ENCODE measurements at regions not wholly inside any gene's neighbourhood (a gene's known extent, or its start where the extent isn't known, plus 50 kb on each side); places are given as distances from the start of the nearest gene placed in this dataset.

DNA sequence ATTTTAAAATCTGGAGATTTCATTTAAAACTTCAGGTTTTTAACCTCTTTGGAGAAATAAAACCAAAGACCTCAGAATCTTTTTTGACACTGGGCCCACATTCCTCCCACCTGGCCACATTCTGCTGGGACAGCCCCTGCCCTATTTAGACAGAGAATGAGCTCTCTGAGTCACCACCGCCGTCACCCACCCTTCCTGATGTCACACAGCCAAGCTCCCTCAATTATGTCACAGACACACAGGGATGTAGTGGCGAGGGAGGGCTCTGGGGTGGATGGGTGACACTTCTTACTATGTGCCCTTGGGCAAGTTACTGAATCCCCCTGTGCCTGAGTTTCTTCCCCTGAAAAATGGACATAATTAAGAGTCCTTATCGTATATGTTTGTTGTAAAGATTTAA is 162.6 kb downstream of the RAB11FIP2 start:
- Mint-ChIP-seq H3K27ac (no peak overlapping the region), H3K27me3 (peaks cover 16 to 52% of the 10 kb centered on the region in 2 donors), H3K9me3 (no peaks in the 10 kb centered on the region), H3K36me3 (ENCODE audit: insufficient read depth) (no peaks in the 10 kb centered on the region), H3K4me3 (no peak overlapping the region), H3K4me1 (ENCODE audit: low read depth in 2 of 2) (no peaks in the 10 kb centered on the region)
- ATAC-seq (replicated peaks) (no peak), DNase-seq (no peak)

DNA sequence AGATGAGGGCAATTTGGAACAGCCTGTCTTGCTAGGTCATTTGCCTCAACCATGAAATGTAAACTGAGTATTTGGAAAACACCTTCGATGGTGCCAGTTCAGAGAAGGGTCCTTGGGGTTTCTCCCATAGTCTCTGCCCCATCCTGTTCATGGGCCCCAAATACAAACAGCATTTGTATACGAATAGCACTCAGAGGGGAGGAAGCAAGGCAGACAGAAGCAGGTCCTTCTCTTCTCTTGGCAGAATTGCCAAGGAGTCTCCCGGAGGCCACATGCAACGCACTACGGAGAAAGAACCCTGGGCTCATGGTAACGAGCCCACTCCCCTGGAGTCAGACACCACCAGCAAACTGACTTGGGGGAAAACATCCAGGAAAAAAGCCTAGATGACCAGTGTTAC is 162.1 kb downstream of the RAB11FIP2 start:
- H3K4me3 Mint-ChIP-seq: no peak overlapping the region
- ATAC-seq (replicated peaks) (no peak), DNase-seq (no peak)
- peaks cover 16 to 53% of the 10 kb centered on the region in 2 donors for H3K27me3 Mint-ChIP-seq
- no peaks in the 10 kb centered on the region for H3K9me3 Mint-ChIP-seq
- no peaks in the 10 kb centered on the region for H3K4me1 Mint-ChIP-seq (ENCODE audit: low read depth in 2 of 2)
- no peak overlapping the region for H3K27ac Mint-ChIP-seq
- H3K36me3 Mint-ChIP-seq (ENCODE audit: insufficient read depth): no peaks in the 10 kb centered on the region

DNA sequence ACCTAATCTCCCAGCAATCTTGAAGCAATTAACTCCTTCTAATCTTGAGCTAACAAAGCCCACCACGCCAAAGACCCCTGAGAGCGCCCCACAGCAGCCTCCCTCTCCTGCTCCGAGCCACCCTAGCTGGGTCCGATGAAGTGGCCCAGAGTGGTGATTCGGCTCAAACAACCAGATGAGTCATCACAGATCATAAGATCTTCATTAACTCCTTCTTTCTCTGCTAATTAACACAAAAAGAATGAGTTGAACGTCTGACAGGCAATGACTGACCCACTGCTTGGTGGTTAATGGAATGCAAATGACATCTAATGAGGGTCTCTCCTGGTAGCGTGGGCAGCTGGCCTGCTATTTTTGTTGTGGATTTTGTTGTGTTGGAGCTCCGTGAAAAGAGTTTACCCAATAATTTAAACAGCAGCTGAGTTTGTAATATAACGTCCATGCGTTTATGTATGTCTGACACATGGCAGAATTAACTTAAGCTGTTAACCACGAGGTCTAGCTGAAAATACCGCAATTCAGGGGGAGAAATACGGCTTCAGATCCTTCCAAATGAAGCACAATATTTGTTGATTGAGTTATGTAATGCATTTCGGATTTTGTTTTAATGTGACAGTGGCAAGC is 161.4 kb downstream of the RAB11FIP2 start:
- Mint-ChIP-seq H3K27ac (no peak overlapping the region), H3K4me1 (ENCODE audit: low read depth in 2 of 2) (no peaks in the 10 kb centered on the region), H3K27me3 (peaks cover 21 to 57% of the 10 kb centered on the region in 2 donors), H3K4me3 (no peak overlapping the region), H3K36me3 (ENCODE audit: insufficient read depth) (no peaks in the 10 kb centered on the region), H3K9me3 (no peaks in the 10 kb centered on the region)
- ATAC-seq (replicated peaks): no peak
- no peak for DNase-seq

- Mint-ChIP-seq H3K4me1 (ENCODE audit: low read depth in 2 of 2) (no peaks in the 10 kb centered on the region), H3K36me3 (ENCODE audit: insufficient read depth) (no peaks in the 10 kb centered on the region), H3K4me3 (no peak overlapping the region), H3K27ac (no peak overlapping the region), H3K27me3 (peaks cover 21 to 55% of the 10 kb centered on the region in 2 donors), H3K9me3 (no peaks in the 10 kb centered on the region)
- DNase-seq: no peak
- no peak for ATAC-seq (replicated peaks)
Observed at GRCh38 chr10:117886766-117887165, 160.0 kb downstream of the RAB11FIP2 start.

- H3K36me3 Mint-ChIP-seq (ENCODE audit: insufficient read depth): no peaks in the 10 kb centered on the region
- ATAC-seq (replicated peaks): no peak
- no peaks in the 10 kb centered on the region for H3K4me1 Mint-ChIP-seq (ENCODE audit: low read depth in 2 of 2)
- no peaks in the 10 kb centered on the region for H3K9me3 Mint-ChIP-seq
- H3K4me3 Mint-ChIP-seq: no peak overlapping the region
- H3K27me3 Mint-ChIP-seq: peaks cover 21 to 54% of the 10 kb centered on the region in 2 donors
- DNase-seq: no peak
- no peak overlapping the region for H3K27ac Mint-ChIP-seq
Observed at GRCh38 chr10:117889664-117890063, 157.1 kb downstream of the RAB11FIP2 start.

DNA sequence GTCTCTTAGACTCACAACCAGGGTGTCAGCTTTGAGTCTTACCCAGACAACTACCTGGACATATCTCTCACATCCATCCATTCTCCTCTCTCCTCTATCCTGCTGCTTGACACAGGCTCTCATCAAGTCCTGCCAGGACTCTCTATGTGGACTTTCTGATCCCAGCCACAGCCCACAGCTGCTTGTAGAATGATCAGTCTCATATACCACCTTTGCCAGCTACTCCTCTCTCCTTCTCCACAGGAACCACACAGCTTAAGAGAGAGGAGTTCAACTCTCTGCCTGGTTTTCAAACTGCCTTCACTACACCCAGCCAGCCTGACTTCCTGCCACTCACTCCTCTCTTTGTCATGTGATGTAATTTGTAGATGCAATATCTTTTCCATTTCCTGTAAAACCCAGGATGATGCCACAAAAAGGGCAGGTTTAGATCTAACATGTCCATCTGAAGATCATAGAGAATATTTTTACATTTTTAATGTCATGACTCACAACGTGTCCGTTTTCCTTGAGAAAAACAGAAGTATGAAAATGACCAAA is 154.0 kb downstream of the RAB11FIP2 start:
- H3K4me1 Mint-ChIP-seq (ENCODE audit: low read depth in 2 of 2): no peaks in the 10 kb centered on the region
- H3K27me3 Mint-ChIP-seq: peaks cover 5 to 33% of the 10 kb centered on the region in 2 donors
- H3K27ac Mint-ChIP-seq: no peak overlapping the region
- no peak for ATAC-seq (replicated peaks)
- no peak overlapping the region for H3K4me3 Mint-ChIP-seq
- no peak for DNase-seq
- H3K36me3 Mint-ChIP-seq (ENCODE audit: insufficient read depth): no peaks in the 10 kb centered on the region
- H3K9me3 Mint-ChIP-seq: peaks cover 8% of the 10 kb centered on the region in 2 donors

DNA sequence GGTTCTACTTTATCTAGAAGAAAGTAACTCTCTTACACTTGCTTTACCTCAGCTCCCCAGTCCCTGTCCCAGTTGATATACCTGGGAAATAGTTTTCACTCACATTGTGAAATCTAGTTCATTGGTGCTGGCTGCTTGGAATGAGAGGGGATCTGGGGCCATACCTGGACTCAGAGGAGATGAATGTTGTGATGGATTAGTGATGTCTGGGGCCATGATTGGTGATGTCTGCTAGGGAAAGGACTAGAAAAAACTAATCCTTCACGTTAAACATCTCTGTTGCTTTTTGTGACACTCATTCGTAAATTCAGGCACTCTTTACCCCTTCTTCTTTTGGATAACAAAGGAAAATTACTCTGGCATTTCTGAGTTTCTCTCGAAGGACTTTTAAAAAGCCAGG is 152.4 kb downstream of the RAB11FIP2 start:
- ATAC-seq (replicated peaks): no peak
- Mint-ChIP-seq H3K4me3 (no peak overlapping the region), H3K27me3 (peaks cover 5 to 22% of the 10 kb centered on the region in 2 donors), H3K4me1 (ENCODE audit: low read depth in 2 of 2) (no peaks in the 10 kb centered on the region), H3K27ac (no peak overlapping the region), H3K36me3 (ENCODE audit: insufficient read depth) (no peaks in the 10 kb centered on the region), H3K9me3 (peaks cover 8% of the 10 kb centered on the region in 2 donors)
- DNase-seq: no peak

- ATAC-seq (replicated peaks) (no peak), DNase-seq (no peak)
- no peaks in the 10 kb centered on the region for H3K36me3 Mint-ChIP-seq (ENCODE audit: insufficient read depth)
- H3K4me1 Mint-ChIP-seq (ENCODE audit: low read depth in 2 of 2): no peaks in the 10 kb centered on the region
- no peak overlapping the region for H3K4me3 Mint-ChIP-seq
- H3K27me3 Mint-ChIP-seq: peaks cover 0 to 10% of the 10 kb centered on the region in 2 donors
- no peak overlapping the region for H3K27ac Mint-ChIP-seq
- peaks cover 8% of the 10 kb centered on the region in 2 donors for H3K9me3 Mint-ChIP-seq
Observed at GRCh38 chr10:117896517-117896916, 150.2 kb downstream of the RAB11FIP2 start.

DNA sequence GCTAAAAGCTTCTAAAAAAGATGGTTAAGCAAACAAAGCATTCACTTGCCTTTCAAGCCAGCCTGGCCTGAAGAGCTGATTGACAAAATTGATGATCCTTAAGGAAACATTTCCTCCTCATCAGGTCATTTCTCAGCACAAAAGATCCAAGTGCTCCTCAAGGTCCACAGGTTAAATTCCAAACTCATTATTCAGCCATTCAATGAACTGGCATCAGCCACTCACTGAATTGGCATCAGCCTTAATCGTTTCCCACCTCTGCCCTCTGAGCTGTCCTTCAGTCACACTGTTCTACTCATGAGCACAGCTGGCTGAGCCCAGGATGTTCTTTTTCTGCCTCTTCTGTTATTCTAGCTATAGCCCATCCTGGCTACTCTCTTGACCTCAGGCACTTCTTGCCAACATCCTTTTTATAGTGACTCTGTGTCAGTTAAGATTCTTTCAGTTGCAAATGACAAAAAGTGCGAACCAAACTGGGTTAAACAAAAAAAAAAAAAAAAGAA is 147.5 kb downstream of the RAB11FIP2 start:
- Mint-ChIP-seq H3K4me1 (ENCODE audit: low read depth in 2 of 2) (no peaks in the 10 kb centered on the region), H3K9me3 (peaks cover 8% of the 10 kb centered on the region in 2 donors), H3K27ac (no peak overlapping the region), H3K4me3 (no peak overlapping the region), H3K36me3 (ENCODE audit: insufficient read depth) (no peaks in the 10 kb centered on the region), H3K27me3 (peaks cover 2 to 16% of the 10 kb centered on the region in 2 donors)
- no peak for DNase-seq
- no peak for ATAC-seq (replicated peaks)

DNA sequence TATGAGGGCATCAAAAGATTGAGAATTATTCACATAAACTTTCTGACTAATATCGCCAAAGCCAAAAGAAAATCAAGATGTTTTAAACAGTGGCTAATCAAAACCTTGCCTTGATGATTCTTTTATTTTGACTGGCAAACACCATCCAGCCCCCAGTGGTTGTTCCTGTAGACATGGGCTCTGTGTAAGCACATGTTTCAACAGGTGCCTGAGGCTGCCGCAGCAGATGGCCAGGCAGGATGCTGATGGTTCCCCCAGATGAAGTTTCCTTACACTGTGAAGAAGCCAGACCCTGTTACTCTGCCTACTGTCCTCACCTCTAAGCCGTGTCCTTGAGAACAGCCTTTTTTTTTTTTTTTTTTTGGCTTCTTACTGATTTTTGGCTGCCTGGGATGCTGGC is 146.5 kb downstream of the RAB11FIP2 start:
- DNase-seq: no peak
- no peak overlapping the region for H3K4me3 Mint-ChIP-seq
- no peaks in the 10 kb centered on the region for H3K4me1 Mint-ChIP-seq (ENCODE audit: low read depth in 2 of 2)
- no peak overlapping the region for H3K27ac Mint-ChIP-seq
- H3K9me3 Mint-ChIP-seq: peaks cover 8% of the 10 kb centered on the region in 2 donors
- peaks cover 11 to 27% of the 10 kb centered on the region in 2 donors for H3K27me3 Mint-ChIP-seq
- ATAC-seq (replicated peaks): no peak
- H3K36me3 Mint-ChIP-seq (ENCODE audit: insufficient read depth): no peaks in the 10 kb centered on the region

DNA sequence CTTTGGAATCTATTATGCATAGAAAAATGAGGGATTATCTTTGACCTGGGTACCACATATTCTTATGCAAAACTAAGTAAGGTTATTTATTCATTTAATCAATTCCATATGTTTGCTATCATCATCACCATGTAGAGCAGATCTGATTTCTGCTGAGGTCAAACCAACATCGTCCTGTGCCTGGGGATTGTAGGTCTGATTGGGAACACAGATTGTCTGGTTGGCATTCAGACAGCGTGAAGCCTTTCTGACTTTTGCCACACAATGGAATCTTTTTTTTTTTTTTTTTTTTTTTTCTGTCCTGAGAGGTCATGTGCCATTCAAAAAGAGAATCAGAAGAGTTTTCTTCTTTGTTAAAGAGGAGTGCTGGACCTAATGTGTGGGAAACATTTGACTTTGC is 142.9 kb downstream of the RAB11FIP2 start:
- no peaks in the 10 kb centered on the region for H3K36me3 Mint-ChIP-seq (ENCODE audit: insufficient read depth)
- peaks cover 18 to 45% of the 10 kb centered on the region in 2 donors for H3K27me3 Mint-ChIP-seq
- ATAC-seq (replicated peaks): no peak
- no peaks in the 10 kb centered on the region for H3K4me1 Mint-ChIP-seq (ENCODE audit: low read depth in 2 of 2)
- H3K27ac Mint-ChIP-seq: no peak overlapping the region
- no peak overlapping the region for H3K4me3 Mint-ChIP-seq
- no peak for DNase-seq
- no peaks in the 10 kb centered on the region for H3K9me3 Mint-ChIP-seq

DNA sequence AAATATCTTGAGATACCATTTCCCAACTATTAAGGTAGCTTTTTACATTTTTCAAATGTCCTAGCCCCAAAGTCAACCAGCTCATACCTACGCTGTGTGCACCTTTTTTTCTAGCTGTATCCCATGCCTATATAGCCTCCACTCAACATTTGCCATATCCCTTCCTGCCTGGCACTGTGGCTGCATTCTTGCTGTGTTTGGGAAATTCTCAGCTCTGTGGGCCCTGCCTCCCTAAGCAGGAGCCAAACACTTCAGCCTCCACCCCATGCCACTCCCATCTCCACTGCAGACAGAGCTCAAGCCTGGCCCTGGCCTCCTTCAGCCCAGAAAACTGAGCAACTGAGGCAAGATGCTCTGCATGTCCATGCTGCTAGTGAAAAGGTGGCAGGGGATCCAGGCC is 141.3 kb downstream of the RAB11FIP2 start:
- no peaks in the 10 kb centered on the region for H3K9me3 Mint-ChIP-seq
- no peaks in the 10 kb centered on the region for H3K4me1 Mint-ChIP-seq (ENCODE audit: low read depth in 2 of 2)
- no peak overlapping the region for H3K27ac Mint-ChIP-seq
- DNase-seq: no peak
- no peak for ATAC-seq (replicated peaks)
- peaks cover 18 to 45% of the 10 kb centered on the region in 2 donors for H3K27me3 Mint-ChIP-seq
- no peaks in the 10 kb centered on the region for H3K36me3 Mint-ChIP-seq (ENCODE audit: insufficient read depth)
- no peak overlapping the region for H3K4me3 Mint-ChIP-seq

- ATAC-seq (replicated peaks) (no peak), DNase-seq (no peak)
- Mint-ChIP-seq H3K4me1 (ENCODE audit: low read depth in 2 of 2) (no peaks in the 10 kb centered on the region), H3K36me3 (ENCODE audit: insufficient read depth) (no peaks in the 10 kb centered on the region), H3K9me3 (peaks cover 0 to 6% of the 10 kb centered on the region in 2 donors), H3K27me3 (peaks cover 12 to 40% of the 10 kb centered on the region in 2 donors), H3K27ac (no peak overlapping the region), H3K4me3 (no peak overlapping the region)
Observed at GRCh38 chr10:117911684-117912083, 135.1 kb downstream of the RAB11FIP2 start.

- Mint-ChIP-seq H3K27me3 (peaks cover 10 to 35% of the 10 kb centered on the region in 2 donors), H3K27ac (no peak overlapping the region), H3K9me3 (peaks cover 0 to 6% of the 10 kb centered on the region in 2 donors), H3K4me1 (ENCODE audit: low read depth in 2 of 2) (no peaks in the 10 kb centered on the region), H3K36me3 (ENCODE audit: insufficient read depth) (no peaks in the 10 kb centered on the region), H3K4me3 (no peak overlapping the region)
- ATAC-seq (replicated peaks) (no peak), DNase-seq (no peak)
Observed at GRCh38 chr10:117914334-117914733, 132.4 kb downstream of the RAB11FIP2 start.
